GM19351 (cell line): ENCODE measurements at regions not wholly inside any gene's neighbourhood (a gene's known extent, or its start where the extent isn't known, plus 50 kb on each side); places are given as distances from the start of the nearest gene placed in this dataset.

ENCODE experiments used
- ATAC-seq: cut with Tn5 transposase; IDR thresholded peaks from one replicate; pipeline ENCODE4 v1.9.1; 2021; ENCODE audit warnings: mild to moderate bottlenecking, moderate library complexity; ENCODE audit not compliant: unreplicated experiment

GRCh38 chr9:36463467-36463866, 63.4 kb upstream of the RNF38 start:
- ATAC-seq, result no peak

- no peak for ATAC-seq
Observed at GRCh38 chr9:36462245-36462644, 62.2 kb upstream of the RNF38 start.

GRCh38 chr9:36461323-36461722, 61.3 kb upstream of the RNF38 start:
- no peak for ATAC-seq

GRCh38 chr9:36458430-36458915, 58.4 kb upstream of the RNF38 start:
- peak; percentile 55 for ATAC-seq

- ATAC-seq, result no peak
Observed at GRCh38 chr9:36457836-36458429, 57.9 kb upstream of the RNF38 start.

- ATAC-seq, result no peak
Observed at GRCh38 chr9:36456480-36457065, 56.5 kb upstream of the RNF38 start.

- no peak for ATAC-seq
Observed at GRCh38 chr9:36451949-36452348, 51.9 kb upstream of the RNF38 start.

GRCh38 chr9:36450110-36450732, 50.2 kb upstream of the RNF38 start:
- no peak for ATAC-seq
